ENCODE measurements at regions not wholly inside any gene's neighbourhood (a gene's known extent, or its start where the extent isn't known, plus 50 kb on each side); places are given as distances from the start of the nearest gene placed in this dataset.
A peak's percentile ranks its signal among the peaks of the same experiment; 100 is the strongest.

- no peak for DNase-seq
- Histone ChIP-seq H3K4me3 (ENCODE audit: insufficient read depth, low read depth, low read length) (no peak overlapping the region), H3K27me3 (ENCODE audit: control insufficient read depth, insufficient read depth, low read length) (no peaks in the 10 kb centered on the region), H3K36me3 (replicated peaks; ENCODE audit: control insufficient read depth, insufficient read depth, low read length) (no peaks in the 10 kb centered on the region)
These were observed 249.0 kb downstream of the TSHZ3 start for GRCh38 chr19:31100206-31100590.

GRCh38 chr19:31099515-31100205, 249.6 kb downstream of the TSHZ3 start:
- DNase-seq, result peak; percentile 28
- Histone ChIP-seq H3K27me3 (ENCODE audit: control insufficient read depth, insufficient read depth, low read length) (no peaks in the 10 kb centered on the region), H3K36me3 (replicated peaks; ENCODE audit: control insufficient read depth, insufficient read depth, low read length) (no peaks in the 10 kb centered on the region), H3K4me3 (ENCODE audit: insufficient read depth, low read depth, low read length) (no peak overlapping the region)

GRCh38 chr19:31098836-31099235, 250.4 kb downstream of the TSHZ3 start:
- Histone ChIP-seq H3K4me3 (ENCODE audit: insufficient read depth, low read depth, low read length) (no peak overlapping the region), H3K27me3 (ENCODE audit: control insufficient read depth, insufficient read depth, low read length) (no peaks in the 10 kb centered on the region), H3K36me3 (replicated peaks; ENCODE audit: control insufficient read depth, insufficient read depth, low read length) (no peaks in the 10 kb centered on the region)
- DNase-seq, result no peak

- no peak for DNase-seq
These were observed 252.2 kb downstream of the TSHZ3 start for GRCh38 chr19:31096935-31097545.

GRCh38 chr19:31096062-31096830, 253.0 kb downstream of the TSHZ3 start:
- peak; percentile 47 for DNase-seq
- Histone ChIP-seq H3K4me3 (ENCODE audit: insufficient read depth, low read depth, low read length) (no peak overlapping the region), H3K27me3 (ENCODE audit: control insufficient read depth, insufficient read depth, low read length) (no peaks in the 10 kb centered on the region), H3K36me3 (replicated peaks; ENCODE audit: control insufficient read depth, insufficient read depth, low read length) (no peaks in the 10 kb centered on the region)

More at GRCh38 chr19:31096935-31097545, 252.2 kb downstream of the TSHZ3 start:
- Histone ChIP-seq H3K36me3 (replicated peaks; ENCODE audit: control insufficient read depth, insufficient read depth, low read length) (no peaks in the 10 kb centered on the region), H3K27me3 (ENCODE audit: control insufficient read depth, insufficient read depth, low read length) (no peaks in the 10 kb centered on the region), H3K4me3 (ENCODE audit: insufficient read depth, low read depth, low read length) (no peak overlapping the region)

- Histone ChIP-seq H3K36me3 (replicated peaks; ENCODE audit: control insufficient read depth, insufficient read depth, low read length) (no peaks in the 10 kb centered on the region), H3K27me3 (ENCODE audit: control insufficient read depth, insufficient read depth, low read length) (no peaks in the 10 kb centered on the region), H3K4me3 (ENCODE audit: insufficient read depth, low read depth, low read length) (no peak overlapping the region)
- DNase-seq, result no peak
These were observed 254.0 kb downstream of the TSHZ3 start for GRCh38 chr19:31095100-31095804.

GRCh38 chr19:31092274-31092673, 257.0 kb downstream of the TSHZ3 start:
- Histone ChIP-seq H3K4me3 (ENCODE audit: insufficient read depth, low read depth, low read length) (no peak overlapping the region), H3K27me3 (ENCODE audit: control insufficient read depth, insufficient read depth, low read length) (no peaks in the 10 kb centered on the region), H3K36me3 (replicated peaks; ENCODE audit: control insufficient read depth, insufficient read depth, low read length) (no peaks in the 10 kb centered on the region)
- DNase-seq, result no peak

- Histone ChIP-seq H3K4me3 (ENCODE audit: insufficient read depth, low read depth, low read length) (no peak overlapping the region), H3K36me3 (replicated peaks; ENCODE audit: control insufficient read depth, insufficient read depth, low read length) (no peaks in the 10 kb centered on the region), H3K27me3 (ENCODE audit: control insufficient read depth, insufficient read depth, low read length) (no peaks in the 10 kb centered on the region)
- DNase-seq, result no peak
These were observed 259.6 kb downstream of the TSHZ3 start for GRCh38 chr19:31089681-31090080.

- H3K27me3 ChIP-seq (ENCODE audit: control insufficient read depth, insufficient read depth, low read length), result no peaks in the 10 kb centered on the region
These were observed 264.1 kb downstream of the TSHZ3 start for GRCh38 chr19:31085125-31085524.

GRCh38 chr19:31083105-31083504, 266.1 kb downstream of the TSHZ3 start:
- no peaks in the 10 kb centered on the region for H3K36me3 ChIP-seq (replicated peaks; ENCODE audit: control insufficient read depth, insufficient read depth, low read length)
- no peaks in the 10 kb centered on the region for H3K27me3 ChIP-seq (ENCODE audit: control insufficient read depth, insufficient read depth, low read length)
- DNase-seq, result no peak
- no peak overlapping the region for H3K4me3 ChIP-seq (ENCODE audit: insufficient read depth, low read depth, low read length)

More at GRCh38 chr19:31085125-31085524, 264.1 kb downstream of the TSHZ3 start:
- DNase-seq, result no peak
- Histone ChIP-seq H3K4me3 (ENCODE audit: insufficient read depth, low read depth, low read length) (no peak overlapping the region), H3K36me3 (replicated peaks; ENCODE audit: control insufficient read depth, insufficient read depth, low read length) (no peaks in the 10 kb centered on the region)

GRCh38 chr19:31075146-31075655, 274.0 kb downstream of the TSHZ3 start:
- H3K36me3 ChIP-seq (replicated peaks; ENCODE audit: control insufficient read depth, insufficient read depth, low read length), result no peaks in the 10 kb centered on the region
- H3K27me3 ChIP-seq (ENCODE audit: control insufficient read depth, insufficient read depth, low read length), result no peaks in the 10 kb centered on the region
- no peak for DNase-seq
- no peak overlapping the region for H3K4me3 ChIP-seq (ENCODE audit: insufficient read depth, low read depth, low read length)

- no peak for DNase-seq
- no peaks in the 10 kb centered on the region for H3K27me3 ChIP-seq (ENCODE audit: control insufficient read depth, insufficient read depth, low read length)
These were observed 274.8 kb downstream of the TSHZ3 start for GRCh38 chr19:31074199-31075125.

GRCh38 chr19:31073485-31074198, 275.6 kb downstream of the TSHZ3 start:
- Histone ChIP-seq H3K27me3 (ENCODE audit: control insufficient read depth, insufficient read depth, low read length) (no peaks in the 10 kb centered on the region), H3K4me3 (ENCODE audit: insufficient read depth, low read depth, low read length) (no peak overlapping the region), H3K36me3 (replicated peaks; ENCODE audit: control insufficient read depth, insufficient read depth, low read length) (no peaks in the 10 kb centered on the region)
- peak; percentile 28 for DNase-seq

More at GRCh38 chr19:31074199-31075125, 274.8 kb downstream of the TSHZ3 start:
- Histone ChIP-seq H3K36me3 (replicated peaks; ENCODE audit: control insufficient read depth, insufficient read depth, low read length) (no peaks in the 10 kb centered on the region), H3K4me3 (ENCODE audit: insufficient read depth, low read depth, low read length) (no peak overlapping the region)
